Stimulated activated effector memory CD8-positive, alpha-beta T cell treated with anti-CD3 and anti-CD28 coated beads, Interleukin-12 subunit alpha, Interleukin-12 subunit beta, amount 100 ng/mL, for 72 hours (primary cell): ENCODE measurements at regions not wholly inside any gene's neighbourhood (a gene's known extent, or its start where the extent isn't known, plus 50 kb on each side); places are given as distances from the start of the nearest gene placed in this dataset.
"Not testable (repeated sequence)": the region's sequence is repeated elsewhere in the genome, so short reads cannot be mapped to it uniquely, and the experiment has no call there.

Source experiments
- ATAC-seq: fragments of 150-1000 bp; cut with Tn5 transposase; 2 replicates; pipeline ENCODE4 v1.10.0; 2021
- DNase-seq, 2 donors: peaks; one replicate each; pipeline ENCODE4 v3.0.0; 2021 to 2022; ENCODE audit warnings: low spot score in 2 of 2
- H3K27ac Mint-ChIP-seq: one replicate; pipeline ENCODE4 v1.8.0; 2022; ENCODE audit warnings: mild to moderate bottlenecking, mixed read lengths
- H3K36me3 Mint-ChIP-seq: one replicate; pipeline ENCODE4 v1.8.0; 2022; ENCODE audit warnings: mild to moderate bottlenecking, mixed read lengths
- H3K4me1 Mint-ChIP-seq: one replicate; pipeline ENCODE4 v1.8.0; 2022; ENCODE audit warnings: mixed read lengths
- H3K4me3 Mint-ChIP-seq: one replicate; pipeline ENCODE4 v1.8.0; 2022; ENCODE audit warnings: mild to moderate bottlenecking, mixed read lengths
- H3K9me3 Mint-ChIP-seq: one replicate; pipeline ENCODE4 v1.8.0; 2022; ENCODE audit warnings: mixed read lengths

- H3K4me1 Mint-ChIP-seq = no peaks in the 10 kb centered on the region
- no peak overlapping the region for H3K27ac Mint-ChIP-seq
- DNase-seq (no peak), ATAC-seq (no peak)
- no peaks in the 10 kb centered on the region for H3K9me3 Mint-ChIP-seq
- no peak overlapping the region for H3K4me3 Mint-ChIP-seq
- H3K36me3 Mint-ChIP-seq = no peaks in the 10 kb centered on the region
Observed at GRCh38 chr1:99534638-99534930, 111.3 kb upstream of the PALMD start.

GRCh38 chr1:99535470-99536164 is 110.3 kb upstream of the PALMD start:
- H3K27ac Mint-ChIP-seq = no peak overlapping the region
- no peak overlapping the region for H3K4me3 Mint-ChIP-seq
- ATAC-seq (no peak), DNase-seq (no peak)
- no peaks in the 10 kb centered on the region for H3K36me3 Mint-ChIP-seq
- H3K4me1 Mint-ChIP-seq = no peaks in the 10 kb centered on the region
- H3K9me3 Mint-ChIP-seq = no peaks in the 10 kb centered on the region

GRCh38 chr1:99537886-99538617 is 107.9 kb upstream of the PALMD start:
- Mint-ChIP-seq H3K4me3 (no peak overlapping the region), H3K9me3 (no peaks in the 10 kb centered on the region), H3K36me3 (no peaks in the 10 kb centered on the region), H3K4me1 (no peaks in the 10 kb centered on the region), H3K27ac (no peak overlapping the region)
- no peak for ATAC-seq
- DNase-seq = no peak

- no peak overlapping the region for H3K4me3 Mint-ChIP-seq
- H3K9me3 Mint-ChIP-seq = no peaks in the 10 kb centered on the region
- ATAC-seq = no peak
- DNase-seq = no peak
- no peaks in the 10 kb centered on the region for H3K4me1 Mint-ChIP-seq
- no peak overlapping the region for H3K27ac Mint-ChIP-seq
- no peaks in the 10 kb centered on the region for H3K36me3 Mint-ChIP-seq
Observed at GRCh38 chr1:99538618-99538956, 107.3 kb upstream of the PALMD start.

GRCh38 chr1:99539131-99539530 is 106.8 kb upstream of the PALMD start:
- no peak for DNase-seq
- H3K27ac Mint-ChIP-seq = no peak overlapping the region
- H3K4me3 Mint-ChIP-seq = no peak overlapping the region
- H3K4me1 Mint-ChIP-seq = no peaks in the 10 kb centered on the region
- no peaks in the 10 kb centered on the region for H3K9me3 Mint-ChIP-seq
- ATAC-seq = no peak
- H3K36me3 Mint-ChIP-seq = no peaks in the 10 kb centered on the region

GRCh38 chr1:99540744-99541143 is 105.2 kb upstream of the PALMD start:
- Mint-ChIP-seq H3K9me3 (no peaks in the 10 kb centered on the region), H3K27ac (no peak overlapping the region), H3K4me3 (no peak overlapping the region), H3K4me1 (no peaks in the 10 kb centered on the region), H3K36me3 (no peaks in the 10 kb centered on the region)
- DNase-seq (no peak), ATAC-seq (no peak)

GRCh38 chr1:99544328-99544727 is 101.6 kb upstream of the PALMD start:
- no peaks in the 10 kb centered on the region for H3K9me3 Mint-ChIP-seq
- no peak overlapping the region for H3K27ac Mint-ChIP-seq
- H3K36me3 Mint-ChIP-seq = no peaks in the 10 kb centered on the region
- no peak overlapping the region for H3K4me3 Mint-ChIP-seq
- DNase-seq (no peak), ATAC-seq (peak; percentile 28)
- no peaks in the 10 kb centered on the region for H3K4me1 Mint-ChIP-seq

- Mint-ChIP-seq H3K36me3 (no peaks in the 10 kb centered on the region), H3K4me3 (no peak overlapping the region), H3K9me3 (no peaks in the 10 kb centered on the region), H3K4me1 (no peaks in the 10 kb centered on the region), H3K27ac (no peak overlapping the region)
- ATAC-seq (no peak), DNase-seq (no peak)
Observed at GRCh38 chr1:99546432-99547416, 99.2 kb upstream of the PALMD start.

GRCh38 chr1:99548943-99549605 is 96.8 kb upstream of the PALMD start:
- Mint-ChIP-seq H3K27ac (no peak overlapping the region), H3K4me1 (no peaks in the 10 kb centered on the region), H3K4me3 (no peak overlapping the region), H3K9me3 (no peaks in the 10 kb centered on the region), H3K36me3 (no peaks in the 10 kb centered on the region)
- DNase-seq (no peak), ATAC-seq (no peak)

GRCh38 chr1:99550198-99550597 is 95.7 kb upstream of the PALMD start:
- ATAC-seq = no peak
- no peak overlapping the region for H3K4me3 Mint-ChIP-seq
- H3K36me3 Mint-ChIP-seq = no peaks in the 10 kb centered on the region
- no peaks in the 10 kb centered on the region for H3K9me3 Mint-ChIP-seq
- H3K4me1 Mint-ChIP-seq = no peaks in the 10 kb centered on the region
- no peak for DNase-seq
- no peak overlapping the region for H3K27ac Mint-ChIP-seq

- Mint-ChIP-seq H3K4me1 (no peaks in the 10 kb centered on the region), H3K9me3 (no peaks in the 10 kb centered on the region), H3K27ac (no peak overlapping the region), H3K36me3 (no peaks in the 10 kb centered on the region), H3K4me3 (no peak overlapping the region)
- DNase-seq = no peak
- no peak for ATAC-seq
Observed at GRCh38 chr1:99551812-99552614, 93.9 kb upstream of the PALMD start.

- ATAC-seq = no peak
- no peak for DNase-seq
- Mint-ChIP-seq H3K27ac (no peak overlapping the region), H3K4me3 (no peak overlapping the region), H3K4me1 (no peaks in the 10 kb centered on the region), H3K9me3 (no peaks in the 10 kb centered on the region), H3K36me3 (no peaks in the 10 kb centered on the region)
Observed at GRCh38 chr1:99553301-99553700, 92.6 kb upstream of the PALMD start.

- not testable (repeated sequence) for H3K36me3 Mint-ChIP-seq, H3K9me3 Mint-ChIP-seq, ATAC-seq, DNase-seq, H3K27ac Mint-ChIP-seq, H3K4me1 Mint-ChIP-seq, H3K4me3 Mint-ChIP-seq
Observed at GRCh38 chr1:99553819-99554218, 92.1 kb upstream of the PALMD start.

- H3K4me3 Mint-ChIP-seq = no peak overlapping the region
- H3K4me1 Mint-ChIP-seq = no peaks in the 10 kb centered on the region
- H3K9me3 Mint-ChIP-seq = no peaks in the 10 kb centered on the region
- H3K27ac Mint-ChIP-seq = no peak overlapping the region
- ATAC-seq = no peak
- DNase-seq = no peak
- no peaks in the 10 kb centered on the region for H3K36me3 Mint-ChIP-seq
Observed at GRCh38 chr1:99554727-99555126, 91.2 kb upstream of the PALMD start.
